ENCODE measurements at regions not wholly inside any gene's neighbourhood (a gene's known extent, or its start where the extent isn't known, plus 50 kb on each side); places are given as distances from the start of the nearest gene placed in this dataset.

DNA sequence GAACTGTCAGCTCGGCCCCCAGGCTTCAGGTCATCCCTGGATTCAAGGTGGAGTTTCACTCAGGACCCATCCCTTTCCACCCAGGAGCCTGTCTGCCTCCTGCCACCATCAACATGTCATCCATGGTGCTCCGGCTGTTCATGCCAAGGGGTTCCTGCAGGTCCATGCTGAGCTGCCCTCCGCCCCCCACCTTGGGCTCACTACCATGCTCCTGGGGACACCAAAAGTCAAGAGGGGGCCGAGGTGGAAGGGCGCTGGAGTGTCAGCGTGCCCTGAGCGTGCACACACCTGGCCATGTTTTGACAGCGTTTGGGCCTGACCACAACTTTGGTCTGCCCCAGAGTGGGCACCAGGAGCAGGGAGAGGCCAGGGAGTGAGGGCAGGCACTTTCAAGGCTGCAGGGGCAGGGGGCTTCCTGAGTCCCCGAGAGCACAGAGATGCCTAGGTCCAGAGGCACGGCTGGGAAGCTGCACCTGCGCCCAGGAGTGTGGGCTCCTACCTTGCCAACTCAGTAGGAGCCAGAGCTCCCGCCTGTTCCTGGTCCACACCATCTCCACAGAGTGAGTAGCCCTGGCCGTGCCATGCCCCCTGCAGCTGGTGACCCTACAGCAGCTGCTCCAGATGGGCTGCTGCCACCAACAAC lies 639.6 kb upstream of the ZP4 start:
- H4K20me1 ChIP-seq (ENCODE audit: insufficient read depth, low read length) = no peaks in the 10 kb centered on the region
- TF ChIP-seq, protein P1, sequence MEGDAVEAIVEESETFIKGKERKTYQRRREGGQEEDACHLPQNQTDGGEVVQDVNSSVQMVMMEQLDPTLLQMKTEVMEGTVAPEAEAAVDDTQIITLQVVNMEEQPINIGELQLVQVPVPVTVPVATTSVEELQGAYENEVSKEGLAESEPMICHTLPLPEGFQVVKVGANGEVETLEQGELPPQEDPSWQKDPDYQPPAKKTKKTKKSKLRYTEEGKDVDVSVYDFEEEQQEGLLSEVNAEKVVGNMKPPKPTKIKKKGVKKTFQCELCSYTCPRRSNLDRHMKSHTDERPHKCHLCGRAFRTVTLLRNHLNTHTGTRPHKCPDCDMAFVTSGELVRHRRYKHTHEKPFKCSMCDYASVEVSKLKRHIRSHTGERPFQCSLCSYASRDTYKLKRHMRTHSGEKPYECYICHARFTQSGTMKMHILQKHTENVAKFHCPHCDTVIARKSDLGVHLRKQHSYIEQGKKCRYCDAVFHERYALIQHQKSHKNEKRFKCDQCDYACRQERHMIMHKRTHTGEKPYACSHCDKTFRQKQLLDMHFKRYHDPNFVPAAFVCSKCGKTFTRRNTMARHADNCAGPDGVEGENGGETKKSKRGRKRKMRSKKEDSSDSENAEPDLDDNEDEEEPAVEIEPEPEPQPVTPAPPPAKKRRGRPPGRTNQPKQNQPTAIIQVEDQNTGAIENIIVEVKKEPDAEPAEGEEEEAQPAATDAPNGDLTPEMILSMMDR (IDR thresholded peaks at IDR 0.05; ENCODE audit: insufficient read depth, low read depth, low read length) = no peak
- Mint-ChIP-seq H3K4me3 (ENCODE audit: unreplicated experiment) (no peak overlapping the region), H3K36me3 (ENCODE audit: low read depth, unreplicated experiment) (no peaks in the 10 kb centered on the region), H3K27ac (ENCODE audit: unreplicated experiment) (no peak overlapping the region), H3K27me3 (ENCODE audit: low read depth, unreplicated experiment) (no peaks in the 10 kb centered on the region), H3K4me1 (ENCODE audit: low read depth, unreplicated experiment) (no peaks in the 10 kb centered on the region), H3K9me3 (ENCODE audit: unreplicated experiment) (peaks cover 7% of the 10 kb centered on the region)
- no peaks in the 10 kb centered on the region for H3K9me3 ChIP-seq (ENCODE audit: insufficient read depth, low read depth, low read length)
- H3K4me3 ChIP-seq (ENCODE audit: insufficient read depth, low read depth, low read length) = no peak overlapping the region
- no peak overlapping the region for H3K4me2 ChIP-seq (ENCODE audit: low read length)
- H3K27ac ChIP-seq (ENCODE audit: low read depth, low read length) = no peak overlapping the region
- no peaks in the 10 kb centered on the region for H3K27me3 ChIP-seq (ENCODE audit: insufficient read depth, low read length)
- H3K4me1 ChIP-seq (ENCODE audit: insufficient read depth, low read length) = no peaks in the 10 kb centered on the region
- no peaks in the 10 kb centered on the region for H3K36me3 ChIP-seq (ENCODE audit: insufficient read depth, low read length)
- FAIRE-seq (no peak), DNase-seq (ENCODE audit: low read depth) (no peak)
- no peak overlapping the region for H2AFZ ChIP-seq (ENCODE audit: low read depth, low read length)
- H3K9ac ChIP-seq (ENCODE audit: low read length) = no peak overlapping the region
- no peaks in the 10 kb centered on the region for H3K79me2 ChIP-seq (ENCODE audit: insufficient read depth, low read length)

DNA sequence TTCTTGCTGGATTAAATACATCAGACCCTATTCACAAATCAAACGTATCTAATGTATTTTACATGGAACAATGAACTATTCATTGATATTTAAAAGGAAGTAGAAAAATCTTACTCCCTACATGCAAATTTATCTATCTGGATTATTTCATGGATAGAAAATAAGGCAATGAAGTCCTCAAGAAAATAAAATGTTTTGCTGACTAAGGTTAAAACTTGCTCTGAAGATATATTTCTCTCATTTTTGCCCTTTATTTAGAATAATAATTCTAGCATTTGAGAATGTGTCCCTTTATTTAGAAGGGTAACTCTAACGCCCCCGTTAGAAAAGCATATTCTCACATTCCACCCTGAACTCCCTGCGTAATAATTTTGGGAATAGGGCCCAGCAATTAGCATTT lies 627.0 kb upstream of the ZP4 start:
- H3K4me3 ChIP-seq (ENCODE audit: insufficient read depth, low read depth, low read length) = no peak overlapping the region
- H3K27ac Mint-ChIP-seq (ENCODE audit: unreplicated experiment) = no peak overlapping the region
- H3K27ac ChIP-seq (ENCODE audit: low read depth, low read length) = no peak overlapping the region
- H3K9me3 Mint-ChIP-seq (ENCODE audit: unreplicated experiment) = no peaks in the 10 kb centered on the region
- no peaks in the 10 kb centered on the region for H3K9me3 ChIP-seq (ENCODE audit: insufficient read depth, low read depth, low read length)
- no peaks in the 10 kb centered on the region for H3K36me3 ChIP-seq (ENCODE audit: insufficient read depth, low read length)
- no peak overlapping the region for H3K4me2 ChIP-seq (ENCODE audit: low read length)
- H3K9ac ChIP-seq (ENCODE audit: low read length) = no peak overlapping the region
- FAIRE-seq = no peak
- H3K4me1 Mint-ChIP-seq (ENCODE audit: low read depth, unreplicated experiment) = no peaks in the 10 kb centered on the region
- no peaks in the 10 kb centered on the region for H3K36me3 Mint-ChIP-seq (ENCODE audit: low read depth, unreplicated experiment)
- no peak overlapping the region for H2AFZ ChIP-seq (ENCODE audit: low read depth, low read length)
- H4K20me1 ChIP-seq (ENCODE audit: insufficient read depth, low read length) = no peaks in the 10 kb centered on the region
- TF ChIP-seq, protein P1 (IDR thresholded peaks at IDR 0.05; ENCODE audit: insufficient read depth, low read depth, low read length) = no peak
- no peak for TF ChIP-seq EZH2 (IDR thresholded peaks at IDR 0.05; ENCODE audit: insufficient read depth, low read length)
- H3K4me1 ChIP-seq (ENCODE audit: insufficient read depth, low read length) = no peaks in the 10 kb centered on the region
- H3K27me3 Mint-ChIP-seq (ENCODE audit: low read depth, unreplicated experiment) = no peaks in the 10 kb centered on the region
- no peak for DNase-seq (ENCODE audit: low read depth)
- H3K4me3 Mint-ChIP-seq (ENCODE audit: unreplicated experiment) = no peak overlapping the region
- H3K27me3 ChIP-seq (ENCODE audit: insufficient read depth, low read length) = no peaks in the 10 kb centered on the region
- no peaks in the 10 kb centered on the region for H3K79me2 ChIP-seq (ENCODE audit: insufficient read depth, low read length)

DNA sequence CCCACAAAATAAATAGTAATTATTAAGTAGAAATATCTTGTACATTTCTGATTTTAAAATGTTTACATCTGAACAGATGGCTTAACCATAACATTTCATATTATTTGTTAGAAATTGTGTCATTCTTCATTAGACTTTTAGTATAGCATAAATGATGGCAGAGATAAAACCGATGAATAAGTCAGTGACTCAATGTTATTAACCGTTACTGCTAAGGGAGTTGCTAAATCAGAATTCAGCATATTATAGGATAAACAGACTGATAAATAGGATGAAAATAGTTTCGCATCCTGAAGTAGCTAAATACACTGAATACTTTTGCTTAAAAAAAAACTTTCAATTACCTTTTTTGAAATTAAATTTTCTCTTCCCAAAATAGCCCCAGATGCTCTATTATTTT lies 610.6 kb upstream of the ZP4 start:
- H3K9me3 Mint-ChIP-seq (ENCODE audit: unreplicated experiment) = peaks cover 2% of the 10 kb centered on the region
- Histone ChIP-seq H3K27ac (ENCODE audit: low read depth, low read length) (no peak overlapping the region), H3K79me2 (ENCODE audit: insufficient read depth, low read length) (no peaks in the 10 kb centered on the region), H3K9me3 (ENCODE audit: insufficient read depth, low read depth, low read length) (no peaks in the 10 kb centered on the region), H3K4me1 (ENCODE audit: insufficient read depth, low read length) (no peaks in the 10 kb centered on the region), H3K4me3 (ENCODE audit: insufficient read depth, low read depth, low read length) (no peak overlapping the region), H3K27me3 (ENCODE audit: insufficient read depth, low read length) (no peaks in the 10 kb centered on the region), H2AFZ (ENCODE audit: low read depth, low read length) (no peak overlapping the region), H3K4me2 (ENCODE audit: low read length) (no peak overlapping the region), H4K20me1 (ENCODE audit: insufficient read depth, low read length) (no peaks in the 10 kb centered on the region), H3K9ac (ENCODE audit: low read length) (no peak overlapping the region), H3K36me3 (ENCODE audit: insufficient read depth, low read length) (no peaks in the 10 kb centered on the region)
- H3K4me3 Mint-ChIP-seq (ENCODE audit: unreplicated experiment) = no peak overlapping the region
- FAIRE-seq (no peak), DNase-seq (ENCODE audit: low read depth) (peak; percentile 10)
- no peak overlapping the region for H3K27ac Mint-ChIP-seq (ENCODE audit: unreplicated experiment)
- H3K36me3 Mint-ChIP-seq (ENCODE audit: low read depth, unreplicated experiment) = no peaks in the 10 kb centered on the region
- TF ChIP-seq, protein P1 (IDR thresholded peaks at IDR 0.05; ENCODE audit: insufficient read depth, low read depth, low read length) = no peak
- no peak for TF ChIP-seq EZH2 (IDR thresholded peaks at IDR 0.05; ENCODE audit: insufficient read depth, low read length)
- no peaks in the 10 kb centered on the region for H3K27me3 Mint-ChIP-seq (ENCODE audit: low read depth, unreplicated experiment)
- no peaks in the 10 kb centered on the region for H3K4me1 Mint-ChIP-seq (ENCODE audit: low read depth, unreplicated experiment)

Measured in astrocyte (in vitro differentiated cells and primary cell).